ENCODE measurements at regions not wholly inside any gene's neighbourhood (a gene's known extent, or its start where the extent isn't known, plus 50 kb on each side); places are given as distances from the start of the nearest gene placed in this dataset.

DNA sequence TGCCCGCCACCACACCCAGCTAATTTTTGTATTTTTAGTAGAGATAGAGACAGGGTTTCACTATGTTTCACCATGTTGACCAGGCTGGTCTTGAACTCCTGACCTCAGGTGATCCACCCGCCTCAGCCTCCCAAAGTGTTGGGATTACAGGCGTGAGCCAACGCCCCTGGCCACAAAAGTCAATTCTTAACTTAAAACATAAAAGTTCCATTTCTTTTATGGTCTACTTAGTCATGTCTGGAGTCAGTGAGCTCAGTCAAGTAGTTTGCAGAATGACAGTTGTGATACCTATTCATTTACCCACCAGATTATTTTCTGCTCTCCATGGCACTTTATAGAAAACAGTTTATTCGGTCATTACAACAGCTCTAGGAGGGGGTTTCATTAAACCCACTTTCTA, 103.1 kb upstream of the ESR1 start:
- no peak overlapping the region for H3K27ac ChIP-seq (ENCODE audit: low read length)
- H3K27me3 ChIP-seq (ENCODE audit: insufficient read depth, low read length): no peaks in the 10 kb centered on the region

DNA sequence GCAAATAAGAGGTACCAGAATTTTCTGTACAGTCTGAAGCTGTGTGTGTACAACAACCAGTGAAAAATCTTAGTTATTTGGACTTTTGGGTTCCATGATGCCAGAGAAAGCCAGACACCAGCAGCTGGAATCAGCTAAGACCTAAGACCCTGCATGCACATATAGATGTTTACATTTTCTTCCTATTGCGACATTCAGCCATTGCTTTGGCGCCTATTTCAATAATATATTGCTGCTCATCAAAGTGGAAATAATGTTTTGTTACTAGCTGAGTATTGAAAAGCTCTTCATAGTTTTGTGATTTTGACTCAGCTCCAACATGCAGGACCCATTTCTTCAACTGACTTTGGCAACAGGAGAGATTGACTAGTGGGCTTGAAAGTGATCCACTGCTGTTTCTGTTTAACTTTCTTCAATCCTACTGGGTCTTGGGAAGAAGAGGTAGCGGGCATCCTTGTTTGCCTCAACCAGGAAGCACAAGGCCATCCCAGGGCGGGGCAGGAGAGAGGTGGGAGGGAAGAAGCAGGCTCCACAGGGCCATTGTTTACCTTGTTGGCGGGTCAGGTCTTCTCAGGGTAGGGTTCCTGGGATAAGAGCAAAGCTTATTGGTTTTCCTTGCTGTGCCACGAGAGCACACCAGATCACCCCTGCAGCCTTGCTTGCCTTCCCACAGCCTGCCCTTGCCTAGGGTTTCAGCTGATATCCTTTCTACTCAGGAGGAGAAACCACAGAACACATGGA, 101.3 kb upstream of the ESR1 start:
- Histone ChIP-seq H3K4me1 (ENCODE audit: insufficient read depth, low read length) (no peaks in the 10 kb centered on the region), H3K27ac (ENCODE audit: low read length) (no peak overlapping the region), H3K4me3 (ENCODE audit: low read length) (no peak overlapping the region)

More for the DNA sequence above, 103.1 kb upstream of the ESR1 start:
- Histone ChIP-seq H3K4me3 (ENCODE audit: low read length) (no peak overlapping the region), H3K9ac (ENCODE audit: low read depth, low read length) (no peak overlapping the region), H3K4me1 (ENCODE audit: insufficient read depth, low read length) (no peaks in the 10 kb centered on the region), H3K9me3 (ENCODE audit: insufficient read depth, low read depth, low read length) (no peaks in the 10 kb centered on the region), H3K36me3 (ENCODE audit: insufficient read depth, low read depth, low read length) (no peaks in the 10 kb centered on the region)

DNA sequence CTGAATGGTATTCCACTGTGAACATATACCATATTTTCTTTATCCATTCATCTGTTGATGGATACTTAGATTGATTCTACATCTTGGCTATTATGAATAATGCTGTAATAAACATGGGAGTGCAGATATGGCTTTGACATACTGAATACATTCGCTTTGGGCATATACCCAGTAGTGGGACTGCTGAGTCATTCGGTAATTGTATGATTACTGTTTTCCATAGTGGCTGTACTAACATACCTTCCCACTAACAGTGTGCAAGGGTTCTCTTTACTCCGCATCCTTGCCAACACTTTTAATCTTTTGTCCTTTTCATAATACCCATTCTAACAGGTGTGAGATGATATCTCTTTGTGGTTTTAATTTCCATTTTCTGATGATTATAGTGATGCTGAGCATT, 98.2 kb upstream of the ESR1 start:
- Histone ChIP-seq H3K9me3 (ENCODE audit: insufficient read depth, low read depth, low read length) (no peaks in the 10 kb centered on the region), H3K27me3 (ENCODE audit: insufficient read depth, low read length) (no peaks in the 10 kb centered on the region), H3K27ac (ENCODE audit: low read length) (no peak overlapping the region), H3K36me3 (ENCODE audit: insufficient read depth, low read depth, low read length) (no peaks in the 10 kb centered on the region), H3K4me3 (ENCODE audit: low read length) (no peak overlapping the region), H3K9ac (ENCODE audit: low read depth, low read length) (no peak overlapping the region), H3K4me1 (ENCODE audit: insufficient read depth, low read length) (no peaks in the 10 kb centered on the region)

More for the DNA sequence above, 101.3 kb upstream of the ESR1 start:
- Histone ChIP-seq H3K9ac (ENCODE audit: low read depth, low read length) (no peak overlapping the region), H3K36me3 (ENCODE audit: insufficient read depth, low read depth, low read length) (no peaks in the 10 kb centered on the region), H3K9me3 (ENCODE audit: insufficient read depth, low read depth, low read length) (no peaks in the 10 kb centered on the region), H3K27me3 (ENCODE audit: insufficient read depth, low read length) (no peaks in the 10 kb centered on the region)

DNA sequence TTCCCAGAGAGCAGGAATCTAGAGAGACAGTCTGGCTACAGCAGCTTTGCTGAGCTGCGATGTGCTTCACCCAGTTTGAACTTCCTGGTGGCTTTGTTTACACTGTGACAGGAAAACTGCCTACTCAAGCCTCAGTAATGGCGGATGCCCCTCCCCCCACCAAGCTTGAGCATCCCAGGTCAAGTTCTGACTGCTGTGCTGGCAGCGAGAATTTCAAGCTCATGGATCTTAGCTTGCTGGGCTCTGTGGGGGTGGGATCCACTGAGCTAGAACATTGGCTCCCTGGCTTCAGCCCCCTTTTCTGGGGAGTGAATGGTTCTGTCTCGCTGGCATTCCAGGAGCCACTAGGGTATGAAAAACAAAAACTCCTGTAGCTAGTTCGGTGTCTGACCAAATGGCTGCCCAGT, 91.0 kb upstream of the ESR1 start:
- no peaks in the 10 kb centered on the region for H3K36me3 ChIP-seq (ENCODE audit: insufficient read depth, low read depth, low read length)
- H3K4me3 ChIP-seq (ENCODE audit: low read length): no peak overlapping the region
- H3K27ac ChIP-seq (ENCODE audit: low read length): no peak overlapping the region
- peak overlapping the region; percentile 21; the same call in 1 of the 2 replicates for H3K9ac ChIP-seq (ENCODE audit: low read depth, low read length)
- H3K9me3 ChIP-seq (ENCODE audit: insufficient read depth, low read depth, low read length): no peaks in the 10 kb centered on the region
- H3K27me3 ChIP-seq (ENCODE audit: insufficient read depth, low read length): no peaks in the 10 kb centered on the region
- peaks cover 8% of the 10 kb centered on the region; the same call in 1 of the 2 replicates for H3K4me1 ChIP-seq (ENCODE audit: insufficient read depth, low read length)

DNA sequence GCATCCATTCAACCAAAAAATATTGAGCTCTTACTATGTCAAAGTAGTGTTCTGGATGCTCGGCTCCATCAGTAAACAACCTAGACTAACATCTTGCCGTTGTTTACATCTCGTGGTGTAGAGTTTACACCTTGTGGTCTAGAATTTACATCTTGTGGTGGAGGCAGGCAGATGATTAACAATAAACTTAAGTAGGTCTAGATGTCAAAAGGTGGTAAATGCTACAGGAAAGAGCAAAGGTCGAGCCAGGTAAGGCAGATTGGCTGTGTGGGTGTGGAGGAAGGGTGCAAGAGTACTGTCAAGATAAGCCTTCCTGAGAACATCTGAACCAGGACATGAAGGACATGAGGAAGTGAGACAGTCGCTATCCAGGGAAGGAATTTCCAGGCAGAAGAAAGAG, 88.4 kb upstream of the ESR1 start:
- no peak overlapping the region for H3K9ac ChIP-seq (ENCODE audit: low read depth, low read length)
- H3K9me3 ChIP-seq (ENCODE audit: insufficient read depth, low read depth, low read length): no peaks in the 10 kb centered on the region
- H3K36me3 ChIP-seq (ENCODE audit: insufficient read depth, low read depth, low read length): no peaks in the 10 kb centered on the region
- H3K27ac ChIP-seq (ENCODE audit: low read length): no peak overlapping the region
- H3K4me3 ChIP-seq (ENCODE audit: low read length): no peak overlapping the region
- H3K4me1 ChIP-seq (ENCODE audit: insufficient read depth, low read length): peaks cover 8% of the 10 kb centered on the region; the same call in 1 of the 2 replicates
- no peaks in the 10 kb centered on the region for H3K27me3 ChIP-seq (ENCODE audit: insufficient read depth, low read length)

DNA sequence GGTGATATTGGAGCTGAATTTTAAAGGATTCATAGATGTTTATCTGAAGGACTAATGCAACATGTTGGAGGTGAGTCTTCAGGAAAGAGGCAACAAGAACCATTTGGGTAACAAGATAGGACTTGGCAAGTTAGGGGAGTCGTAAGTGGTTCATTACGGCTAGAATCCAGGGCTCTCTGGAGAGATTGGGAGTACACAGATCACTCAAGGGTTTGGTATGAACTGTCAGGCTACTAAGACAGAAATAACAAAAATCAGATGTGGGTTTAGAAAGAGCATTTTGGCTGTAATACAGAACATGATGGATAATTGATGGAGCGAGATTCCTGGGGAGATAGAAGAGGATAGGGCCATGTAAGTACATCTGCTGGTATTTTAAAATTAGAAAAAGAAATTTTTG, 86.3 kb upstream of the ESR1 start:
- H3K4me3 ChIP-seq (ENCODE audit: low read length): no peak overlapping the region
- H3K9ac ChIP-seq (ENCODE audit: low read depth, low read length): no peak overlapping the region
- H3K9me3 ChIP-seq (ENCODE audit: insufficient read depth, low read depth, low read length): no peaks in the 10 kb centered on the region
- no peaks in the 10 kb centered on the region for H3K27me3 ChIP-seq (ENCODE audit: insufficient read depth, low read length)
- H3K27ac ChIP-seq (ENCODE audit: low read length): no peak overlapping the region
- peaks cover 6% of the 10 kb centered on the region; the same call in 1 of the 2 replicates for H3K4me1 ChIP-seq (ENCODE audit: insufficient read depth, low read length)
- no peaks in the 10 kb centered on the region for H3K36me3 ChIP-seq (ENCODE audit: insufficient read depth, low read depth, low read length)

DNA sequence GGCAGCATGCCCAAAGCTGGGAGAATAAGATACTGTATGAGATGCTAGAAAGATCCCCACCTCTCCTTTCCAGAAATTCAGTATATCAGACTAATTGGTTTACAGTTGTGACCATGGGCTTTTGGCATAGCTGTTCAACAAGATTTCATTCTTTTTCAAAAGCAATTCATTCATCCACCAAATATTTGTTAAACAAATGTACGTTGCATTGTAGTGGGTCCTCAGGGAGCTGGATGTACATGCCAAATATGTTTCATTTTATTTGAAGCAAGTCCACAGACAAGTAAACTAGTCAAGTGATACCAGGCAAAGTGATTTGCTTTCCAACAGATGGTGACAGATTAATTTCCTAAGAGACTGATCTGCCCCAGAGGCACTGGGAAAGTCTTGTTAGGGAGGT, 85.8 kb upstream of the ESR1 start:
- peaks cover under 1% of the 10 kb centered on the region; the same call in 1 of the 2 replicates for H3K4me1 ChIP-seq (ENCODE audit: insufficient read depth, low read length)
- H3K36me3 ChIP-seq (ENCODE audit: insufficient read depth, low read depth, low read length): no peaks in the 10 kb centered on the region
- H3K27me3 ChIP-seq (ENCODE audit: insufficient read depth, low read length): no peaks in the 10 kb centered on the region
- no peak overlapping the region for H3K9ac ChIP-seq (ENCODE audit: low read depth, low read length)
- no peak overlapping the region for H3K27ac ChIP-seq (ENCODE audit: low read length)
- no peaks in the 10 kb centered on the region for H3K9me3 ChIP-seq (ENCODE audit: insufficient read depth, low read depth, low read length)
- no peak overlapping the region for H3K4me3 ChIP-seq (ENCODE audit: low read length)

DNA sequence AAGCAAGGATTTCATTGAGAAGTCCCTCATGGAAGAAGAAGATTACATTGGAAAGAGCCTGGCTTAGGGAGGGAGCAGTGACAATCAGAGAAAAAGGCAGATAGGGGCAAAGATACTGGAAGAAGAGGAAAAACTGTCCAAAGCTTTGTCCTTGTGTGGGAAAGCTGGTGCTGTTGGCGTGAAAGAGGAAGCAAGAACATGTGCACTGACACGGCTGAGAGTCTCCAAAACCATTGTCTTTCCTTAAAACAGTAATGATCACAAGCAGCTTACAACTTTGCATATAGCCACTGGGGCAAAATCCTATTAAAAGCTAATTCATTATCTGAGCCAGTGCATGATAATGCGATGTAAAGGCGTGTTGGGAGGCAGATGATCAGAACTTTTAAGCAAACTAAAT, 85.1 kb upstream of the ESR1 start:
- H3K9me3 ChIP-seq (ENCODE audit: insufficient read depth, low read depth, low read length): no peaks in the 10 kb centered on the region
- H3K4me3 ChIP-seq (ENCODE audit: low read length): no peak overlapping the region
- no peaks in the 10 kb centered on the region for H3K36me3 ChIP-seq (ENCODE audit: insufficient read depth, low read depth, low read length)
- H3K4me1 ChIP-seq (ENCODE audit: insufficient read depth, low read length): no peaks in the 10 kb centered on the region
- H3K27ac ChIP-seq (ENCODE audit: low read length): no peak overlapping the region
- no peak overlapping the region for H3K9ac ChIP-seq (ENCODE audit: low read depth, low read length)
- no peaks in the 10 kb centered on the region for H3K27me3 ChIP-seq (ENCODE audit: insufficient read depth, low read length)

DNA sequence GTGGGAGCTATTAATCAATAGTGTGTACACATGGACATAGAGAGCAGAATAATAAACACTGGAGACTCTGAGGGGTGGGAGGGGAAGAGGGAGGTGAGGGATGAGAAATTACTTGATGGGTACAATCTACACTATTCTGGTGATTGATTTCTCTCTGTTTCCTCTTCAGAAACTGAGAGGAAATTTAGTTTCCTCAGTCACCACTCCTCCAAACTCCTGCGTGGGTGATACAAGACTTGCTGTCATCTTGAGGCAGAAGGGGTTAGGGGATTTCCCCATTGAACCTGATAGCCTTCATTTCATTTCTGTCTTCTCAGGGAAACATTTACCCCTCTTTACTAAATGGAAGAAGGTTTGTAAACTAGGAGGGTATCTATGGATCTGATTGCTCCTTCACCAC, 84.3 kb upstream of the ESR1 start:
- Histone ChIP-seq H3K4me3 (ENCODE audit: low read length) (no peak overlapping the region), H3K27ac (ENCODE audit: low read length) (no peak overlapping the region), H3K4me1 (ENCODE audit: insufficient read depth, low read length) (no peaks in the 10 kb centered on the region), H3K9me3 (ENCODE audit: insufficient read depth, low read depth, low read length) (no peaks in the 10 kb centered on the region), H3K27me3 (ENCODE audit: insufficient read depth, low read length) (no peaks in the 10 kb centered on the region), H3K36me3 (ENCODE audit: insufficient read depth, low read depth, low read length) (no peaks in the 10 kb centered on the region), H3K9ac (ENCODE audit: low read depth, low read length) (no peak overlapping the region)

DNA sequence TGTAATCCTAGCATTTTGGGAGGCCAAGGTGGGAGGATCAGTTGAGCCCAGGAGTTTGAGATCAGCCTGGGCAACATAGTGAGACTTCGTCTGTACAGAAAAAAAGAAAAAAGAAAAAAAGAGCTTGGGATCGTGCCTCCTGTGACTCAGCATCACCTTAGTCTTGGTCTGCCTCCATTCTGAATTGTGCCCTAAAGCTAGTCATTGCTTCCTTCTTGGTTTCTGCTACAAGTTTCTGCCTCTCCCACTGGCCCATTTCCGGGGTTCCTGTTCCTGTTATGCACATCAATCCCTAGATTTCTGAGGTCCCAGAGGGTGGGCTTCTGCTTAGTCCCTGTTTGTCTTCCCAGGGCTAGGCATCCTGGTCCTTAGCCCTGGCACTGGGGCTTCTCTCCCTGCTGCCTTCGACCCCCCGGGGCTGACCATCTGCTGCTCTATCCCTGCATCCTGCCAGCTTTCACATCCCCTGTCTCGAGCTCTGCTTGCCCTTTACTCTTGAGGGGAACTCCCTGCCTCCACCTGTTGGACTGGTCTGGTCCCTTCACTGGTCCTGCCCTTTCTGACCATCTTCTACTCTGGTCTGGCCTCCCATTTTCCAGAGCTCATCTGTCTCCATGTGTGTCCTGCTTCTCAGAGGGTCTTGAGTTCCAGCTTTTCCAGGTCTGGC, 77.5 kb upstream of the ESR1 start:
- Histone ChIP-seq H3K4me3 (ENCODE audit: low read length) (no peak overlapping the region), H3K27me3 (ENCODE audit: insufficient read depth, low read length) (no peaks in the 10 kb centered on the region), H3K4me1 (ENCODE audit: insufficient read depth, low read length) (no peaks in the 10 kb centered on the region), H3K9ac (ENCODE audit: low read depth, low read length) (no peak overlapping the region), H3K36me3 (ENCODE audit: insufficient read depth, low read depth, low read length) (no peaks in the 10 kb centered on the region), H3K9me3 (ENCODE audit: insufficient read depth, low read depth, low read length) (no peaks in the 10 kb centered on the region), H3K27ac (ENCODE audit: low read length) (no peak overlapping the region)

DNA sequence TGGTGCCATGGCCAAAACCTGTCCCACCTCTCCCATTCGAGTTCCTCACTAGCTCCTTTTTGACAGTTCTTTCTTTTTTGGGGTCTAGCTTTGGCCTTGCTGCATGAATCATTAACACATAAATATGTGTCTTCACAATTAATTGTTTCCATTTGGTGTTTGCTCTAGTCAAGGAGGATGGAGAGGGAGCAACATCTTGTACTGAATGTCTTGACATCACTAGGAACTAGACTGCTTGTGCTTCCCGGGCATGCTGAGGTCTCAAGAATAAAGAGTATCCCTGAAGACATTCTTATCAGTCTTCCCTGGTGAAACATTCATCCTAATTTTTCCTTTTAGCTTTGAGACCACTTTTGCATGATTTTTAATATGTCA, 77.0 kb upstream of the ESR1 start:
- H3K9me3 ChIP-seq (ENCODE audit: insufficient read depth, low read depth, low read length): no peaks in the 10 kb centered on the region
- no peak overlapping the region for H3K27ac ChIP-seq (ENCODE audit: low read length)
- H3K4me3 ChIP-seq (ENCODE audit: low read length): no peak overlapping the region
- H3K36me3 ChIP-seq (ENCODE audit: insufficient read depth, low read depth, low read length): no peaks in the 10 kb centered on the region
- H3K27me3 ChIP-seq (ENCODE audit: insufficient read depth, low read length): no peaks in the 10 kb centered on the region
- no peak overlapping the region for H3K9ac ChIP-seq (ENCODE audit: low read depth, low read length)
- no peaks in the 10 kb centered on the region for H3K4me1 ChIP-seq (ENCODE audit: insufficient read depth, low read length)

DNA sequence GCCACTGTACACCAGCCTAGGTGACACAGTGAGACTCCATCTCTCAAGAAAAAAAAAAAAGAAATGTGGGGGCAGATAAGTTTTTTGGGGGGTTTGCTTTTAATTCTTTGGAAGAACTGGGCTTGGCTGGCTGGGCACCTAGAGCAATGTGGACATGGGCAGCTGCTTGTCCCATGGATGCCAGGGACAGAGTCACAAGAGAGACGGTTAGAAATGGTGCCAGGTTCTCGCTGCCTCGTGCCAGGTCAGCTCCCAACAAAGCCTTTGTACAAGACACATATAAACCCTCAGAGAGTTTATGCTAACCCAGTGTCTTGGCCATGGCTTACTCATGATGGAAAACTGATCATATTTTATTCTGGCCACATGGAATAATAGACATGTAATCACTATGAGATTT, 76.2 kb upstream of the ESR1 start:
- Histone ChIP-seq H3K27ac (ENCODE audit: low read length) (no peak overlapping the region), H3K9me3 (ENCODE audit: insufficient read depth, low read depth, low read length) (no peaks in the 10 kb centered on the region), H3K9ac (ENCODE audit: low read depth, low read length) (no peak overlapping the region), H3K4me3 (ENCODE audit: low read length) (no peak overlapping the region), H3K4me1 (ENCODE audit: insufficient read depth, low read length) (no peaks in the 10 kb centered on the region), H3K27me3 (ENCODE audit: insufficient read depth, low read length) (no peaks in the 10 kb centered on the region), H3K36me3 (ENCODE audit: insufficient read depth, low read depth, low read length) (no peaks in the 10 kb centered on the region)
